ENCODE measurements at regions not wholly inside any gene's neighbourhood (a gene's known extent, or its start where the extent isn't known, plus 50 kb on each side); places are given as distances from the start of the nearest gene placed in this dataset.

GRCh38 chr3:75144406-75144805 is 519.7 kb upstream of the FRG2C start:
- H2BK15ac ChIP-seq (ENCODE audit: low read length) = no peak overlapping the region
- no peaks in the 10 kb centered on the region for H3K27me3 ChIP-seq (ENCODE audit: control insufficient read depth in 3 of 3, insufficient read depth in 3 of 3, low read depth in 1 of 3, low read length in 3 of 3)
- no peak overlapping the region for H4K91ac ChIP-seq (ENCODE audit: low read depth, low read length, poor library complexity)
- H4K8ac ChIP-seq (ENCODE audit: low read depth, low read length) = no peak overlapping the region
- H3K4me3 ChIP-seq (ENCODE audit: low read length in 2 of 2) = no peak overlapping the region
- H3K4me2 ChIP-seq (ENCODE audit: insufficient read depth, low read length, poor library complexity, severe bottlenecking) = no peak overlapping the region
- no peak overlapping the region for H2BK120ac ChIP-seq (ENCODE audit: low read depth, low read length)
- no peak overlapping the region for H3K23ac ChIP-seq (ENCODE audit: low read depth, low read length, poor library complexity)
- no peak overlapping the region for H3K27ac ChIP-seq (replicated peaks; ENCODE audit: low read length)
- H3K9ac ChIP-seq (ENCODE audit: low read depth, low read length, poor library complexity) = no peak overlapping the region
- H2BK12ac ChIP-seq (ENCODE audit: low read length) = no peak overlapping the region
- H3K36me3 ChIP-seq (replicated peaks in 1 of 2; ENCODE audit: control insufficient read depth in 2 of 2, insufficient read depth in 2 of 2, low read length in 2 of 2) = no peaks in the 10 kb centered on the region
- H2AK5ac ChIP-seq (ENCODE audit: low read depth, low read length) = no peak overlapping the region
- H2AFZ ChIP-seq (ENCODE audit: low read length) = no peak overlapping the region
- no peaks in the 10 kb centered on the region for H3K79me1 ChIP-seq (ENCODE audit: low read depth, low read length)
- no peaks in the 10 kb centered on the region for H3K4me1 ChIP-seq (ENCODE audit: control insufficient read depth in 2 of 2, insufficient read depth in 1 of 2, low read depth in 1 of 2, low read length in 2 of 2)
- no peak overlapping the region for H3K14ac ChIP-seq (ENCODE audit: low read length)
- DNase-seq (ENCODE audit: low spot score) = no peak
- no peak overlapping the region for H3K4ac ChIP-seq (ENCODE audit: low read length)
- no peak overlapping the region for H3K18ac ChIP-seq (ENCODE audit: low read length)
- WGBS, 2 donors (ENCODE audit: extremely low coverage in 2 of 2, insufficient read length in 2 of 2, insufficient replicate concordance in 1 of 2) = no CpG with 5 or more reads among the region's 3 CpGs
- H3K9me3 ChIP-seq (replicated peaks in 1 of 2; ENCODE audit: control insufficient read depth in 2 of 2, insufficient read depth in 1 of 2, low read depth in 1 of 2, low read length in 2 of 2) = no peaks in the 10 kb centered on the region
- H2BK5ac ChIP-seq (ENCODE audit: low read length) = no peak overlapping the region

GRCh38 chr3:75171630-75172230 is 492.4 kb upstream of the FRG2C start:
- H3K79me1 ChIP-seq (ENCODE audit: low read depth, low read length) = no peaks in the 10 kb centered on the region
- no peak overlapping the region for H3K27ac ChIP-seq (replicated peaks; ENCODE audit: low read length)
- H2BK12ac ChIP-seq (ENCODE audit: low read length) = no peak overlapping the region
- no peak overlapping the region for H2BK120ac ChIP-seq (ENCODE audit: low read depth, low read length)
- H4K8ac ChIP-seq (ENCODE audit: low read depth, low read length) = no peak overlapping the region
- no peaks in the 10 kb centered on the region for H3K36me3 ChIP-seq (replicated peaks in 1 of 2; ENCODE audit: control insufficient read depth in 2 of 2, insufficient read depth in 2 of 2, low read length in 2 of 2)
- no peak overlapping the region for H2AK5ac ChIP-seq (ENCODE audit: low read depth, low read length)
- H3K4me2 ChIP-seq (ENCODE audit: insufficient read depth, low read length, poor library complexity, severe bottlenecking) = no peak overlapping the region
- H3K4me1 ChIP-seq (ENCODE audit: control insufficient read depth in 2 of 2, insufficient read depth in 1 of 2, low read depth in 1 of 2, low read length in 2 of 2) = no peaks in the 10 kb centered on the region
- H4K91ac ChIP-seq (ENCODE audit: low read depth, low read length, poor library complexity) = no peak overlapping the region
- H3K23ac ChIP-seq (ENCODE audit: low read depth, low read length, poor library complexity) = no peak overlapping the region
- no peaks in the 10 kb centered on the region for H3K9me3 ChIP-seq (replicated peaks in 1 of 2; ENCODE audit: control insufficient read depth in 2 of 2, insufficient read depth in 1 of 2, low read depth in 1 of 2, low read length in 2 of 2)
- WGBS, 2 donors (ENCODE audit: extremely low coverage in 2 of 2, insufficient read length in 2 of 2, insufficient replicate concordance in 1 of 2) = no CpG with 5 or more reads among the region's 2 CpGs
- no peak overlapping the region for H3K9ac ChIP-seq (ENCODE audit: low read depth, low read length, poor library complexity)
- no peak overlapping the region for H2AFZ ChIP-seq (ENCODE audit: low read length)
- no peak overlapping the region for H3K18ac ChIP-seq (ENCODE audit: low read length)
- no peak overlapping the region for H3K14ac ChIP-seq (ENCODE audit: low read length)
- H3K27me3 ChIP-seq (ENCODE audit: control insufficient read depth in 3 of 3, insufficient read depth in 3 of 3, low read depth in 1 of 3, low read length in 3 of 3) = no peaks in the 10 kb centered on the region
- no peak overlapping the region for H2BK5ac ChIP-seq (ENCODE audit: low read length)
- H3K4me3 ChIP-seq (ENCODE audit: low read length in 2 of 2) = no peak overlapping the region
- no peak overlapping the region for H3K4ac ChIP-seq (ENCODE audit: low read length)
- DNase-seq (ENCODE audit: low spot score) = no peak
- H2BK15ac ChIP-seq (ENCODE audit: low read length) = no peak overlapping the region

- H2BK12ac ChIP-seq (ENCODE audit: low read length) = no peak overlapping the region
- no peak overlapping the region for H2AFZ ChIP-seq (ENCODE audit: low read length)
- H2AK5ac ChIP-seq (ENCODE audit: low read depth, low read length) = no peak overlapping the region
- no peak overlapping the region for H2BK120ac ChIP-seq (ENCODE audit: low read depth, low read length)
- no peaks in the 10 kb centered on the region for H3K9me3 ChIP-seq (replicated peaks in 1 of 2; ENCODE audit: control insufficient read depth in 2 of 2, insufficient read depth in 1 of 2, low read depth in 1 of 2, low read length in 2 of 2)
- H3K27me3 ChIP-seq (ENCODE audit: control insufficient read depth in 3 of 3, insufficient read depth in 3 of 3, low read depth in 1 of 3, low read length in 3 of 3) = no peaks in the 10 kb centered on the region
- no CpG with 5 or more reads among the region's 3 CpGs for WGBS, 2 donors (ENCODE audit: extremely low coverage in 2 of 2, insufficient read length in 2 of 2, insufficient replicate concordance in 1 of 2)
- no peak overlapping the region for H4K8ac ChIP-seq (ENCODE audit: low read depth, low read length)
- no peak overlapping the region for H4K91ac ChIP-seq (ENCODE audit: low read depth, low read length, poor library complexity)
- H3K4me1 ChIP-seq (ENCODE audit: control insufficient read depth in 2 of 2, insufficient read depth in 1 of 2, low read depth in 1 of 2, low read length in 2 of 2) = peaks cover 1 to 7% of the 10 kb centered on the region in 2 donors
- no peaks in the 10 kb centered on the region for H3K36me3 ChIP-seq (replicated peaks in 1 of 2; ENCODE audit: control insufficient read depth in 2 of 2, insufficient read depth in 2 of 2, low read length in 2 of 2)
- no peak overlapping the region for H3K23ac ChIP-seq (ENCODE audit: low read depth, low read length, poor library complexity)
- H3K27ac ChIP-seq (replicated peaks; ENCODE audit: low read length) = no peak overlapping the region
- H3K4ac ChIP-seq (ENCODE audit: low read length) = no peak overlapping the region
- no peak overlapping the region for H3K18ac ChIP-seq (ENCODE audit: low read length)
- no peak for DNase-seq (ENCODE audit: low spot score)
- H2BK5ac ChIP-seq (ENCODE audit: low read length) = no peak overlapping the region
- H3K4me3 ChIP-seq (ENCODE audit: low read length in 2 of 2) = no peak overlapping the region
- no peaks in the 10 kb centered on the region for H3K79me1 ChIP-seq (ENCODE audit: low read depth, low read length)
- H3K9ac ChIP-seq (ENCODE audit: low read depth, low read length, poor library complexity) = no peak overlapping the region
- no peak overlapping the region for H3K14ac ChIP-seq (ENCODE audit: low read length)
- no peak overlapping the region for H2BK15ac ChIP-seq (ENCODE audit: low read length)
- H3K4me2 ChIP-seq (ENCODE audit: insufficient read depth, low read length, poor library complexity, severe bottlenecking) = no peak overlapping the region
Measured at GRCh38 chr3:75176937-75177336, 487.2 kb upstream of the FRG2C start.

- H2BK12ac ChIP-seq (ENCODE audit: low read length) = no peak overlapping the region
- no peak overlapping the region for H2BK15ac ChIP-seq (ENCODE audit: low read length)
- H3K4me2 ChIP-seq (ENCODE audit: insufficient read depth, low read length, poor library complexity, severe bottlenecking) = no peak overlapping the region
- no peak overlapping the region for H4K91ac ChIP-seq (ENCODE audit: low read depth, low read length, poor library complexity)
- no peak overlapping the region for H2BK120ac ChIP-seq (ENCODE audit: low read depth, low read length)
- no peaks in the 10 kb centered on the region for H3K9me3 ChIP-seq (replicated peaks in 1 of 2; ENCODE audit: control insufficient read depth in 2 of 2, insufficient read depth in 1 of 2, low read depth in 1 of 2, low read length in 2 of 2)
- no peak overlapping the region for H3K4ac ChIP-seq (ENCODE audit: low read length)
- no peak overlapping the region for H3K9ac ChIP-seq (ENCODE audit: low read depth, low read length, poor library complexity)
- H4K8ac ChIP-seq (ENCODE audit: low read depth, low read length) = no peak overlapping the region
- H3K14ac ChIP-seq (ENCODE audit: low read length) = no peak overlapping the region
- H3K27ac ChIP-seq (replicated peaks; ENCODE audit: low read length) = no peak overlapping the region
- DNase-seq (ENCODE audit: low spot score) = no peak
- peaks cover 1 to 7% of the 10 kb centered on the region in 2 donors for H3K4me1 ChIP-seq (ENCODE audit: control insufficient read depth in 2 of 2, insufficient read depth in 1 of 2, low read depth in 1 of 2, low read length in 2 of 2)
- H3K4me3 ChIP-seq (ENCODE audit: low read length in 2 of 2) = no peak overlapping the region
- no peaks in the 10 kb centered on the region for H3K36me3 ChIP-seq (replicated peaks in 1 of 2; ENCODE audit: control insufficient read depth in 2 of 2, insufficient read depth in 2 of 2, low read length in 2 of 2)
- H2AK5ac ChIP-seq (ENCODE audit: low read depth, low read length) = no peak overlapping the region
- H2BK5ac ChIP-seq (ENCODE audit: low read length) = no peak overlapping the region
- no peaks in the 10 kb centered on the region for H3K79me1 ChIP-seq (ENCODE audit: low read depth, low read length)
- H3K18ac ChIP-seq (ENCODE audit: low read length) = no peak overlapping the region
- no peak overlapping the region for H2AFZ ChIP-seq (ENCODE audit: low read length)
- no CpG with 5 or more reads among the region's 7 CpGs for WGBS, 2 donors (ENCODE audit: extremely low coverage in 2 of 2, insufficient read length in 2 of 2, insufficient replicate concordance in 1 of 2)
- H3K23ac ChIP-seq (ENCODE audit: low read depth, low read length, poor library complexity) = no peak overlapping the region
- H3K27me3 ChIP-seq (ENCODE audit: control insufficient read depth in 3 of 3, insufficient read depth in 3 of 3, low read depth in 1 of 3, low read length in 3 of 3) = no peaks in the 10 kb centered on the region
Measured at GRCh38 chr3:75180235-75180944, 483.7 kb upstream of the FRG2C start.

All from neuronal stem cell (in vitro differentiated cells).